H1 (cell line): ENCODE measurements at regions not wholly inside any gene's neighbourhood (a gene's known extent, or its start where the extent isn't known, plus 50 kb on each side); places are given as distances from the start of the nearest gene placed in this dataset.

Experiments used
- CTCF ChIA-PET: fragments of 300-600 bp; sonication (Branson Sonifier 250); formaldehyde crosslinking; loops from one replicate; lab custom pipeline; 2021; ENCODE audit not compliant: partially characterized antibody; lab: Charles Lee
- POLR2A ChIA-PET: fragments of 300-600 bp; sonication (Branson Sonifier 250); formaldehyde crosslinking; loops from one replicate; lab custom pipeline; 2021; ENCODE audit warnings: inconsistent platforms; ENCODE audit not compliant: partially characterized antibody; lab: Charles Lee
- DNase-seq, 2 experiments: peaks; one replicate each; pipeline versions ENCODE4 v3.0.0 to v3.0.0-alpha.2; 2010 to 2022; ENCODE audit warnings: low spot score in 2 of 2, low read depth in 1 of 2, mixed read lengths in 1 of 2
- FAIRE-seq: peaks from 2 replicates; lab custom pipeline; 2011; peaks lifted over from hg19 to GRCh38; lab: Jason Lieb, UNC
- H2AFZ ChIP-seq: 2 replicates; pipeline ENCODE4 v1.8.1; 2012; ENCODE audit warnings: low read length, inconsistent platforms
- H2AK5ac ChIP-seq: 2 replicates; pipeline ENCODE4 v1.6.1; 2013; ENCODE audit warnings: low read depth, low read length
- H2BK120ac ChIP-seq: replicated peaks from 2 replicates; pipeline ENCODE3; 2013; ENCODE audit warnings: low read depth, low read length, inconsistent platforms
- H2BK12ac ChIP-seq: 2 replicates; pipeline ENCODE4 v1.6.1; 2013; ENCODE audit warnings: low read depth, low read length
- H2BK15ac ChIP-seq: 2 replicates; pipeline ENCODE4 v1.6.1; 2013; ENCODE audit warnings: low read length
- H2BK20ac ChIP-seq: 2 replicates; pipeline ENCODE4 v1.6.1; 2013; ENCODE audit warnings: low read length
- H2BK5ac ChIP-seq: 2 replicates; pipeline ENCODE4 v1.6.1; 2013; ENCODE audit warnings: low read depth, low read length
- H3K14ac ChIP-seq: 2 replicates; pipeline ENCODE4 v1.6.1; 2013; ENCODE audit warnings: inconsistent platforms; ENCODE audit not compliant: insufficient read length
- H3K18ac ChIP-seq: 2 replicates; pipeline ENCODE4 v1.6.1; 2013; ENCODE audit warnings: low read length; ENCODE audit errors: extremely low read depth
- H3K23ac ChIP-seq: 2 replicates; pipeline ENCODE4 v1.6.1; 2013; ENCODE audit warnings: inconsistent platforms; ENCODE audit not compliant: insufficient read length
- H3K23me2 ChIP-seq: 2 replicates; pipeline ENCODE4 v1.6.1; 2013; ENCODE audit warnings: low read depth, low read length
- H3K27ac ChIP-seq: 2 replicates; pipeline ENCODE4 v1.6.1; 2011; ENCODE audit warnings: low read depth, low read length, inconsistent platforms
- H3K27me3 ChIP-seq, 4 experiments: replicated peaks in 1 of 4; 1 replicate in 1 of 4; 2 replicates in 3 of 4; pipeline versions ENCODE4 v1.6.1 to v1.8.1; 2011 to 2013; ENCODE audit warnings: low read length in 3 of 4, mild to moderate bottlenecking in 3 of 4, inconsistent platforms in 2 of 4, mixed read lengths in 2 of 4, moderate library complexity in 1 of 4; ENCODE audit not compliant: control insufficient read depth in 3 of 4, insufficient read depth in 3 of 4; ENCODE audit errors: extremely low read depth in 1 of 4
- H3K36me3 ChIP-seq, 4 experiments: 2 replicates each; pipeline versions ENCODE4 v1.6.1 to v1.8.1; 2011 to 2013; ENCODE audit warnings: mild to moderate bottlenecking in 4 of 4, low read length in 3 of 4, moderate library complexity in 2 of 4, control low read depth in 1 of 4, inconsistent platforms in 1 of 4; ENCODE audit not compliant: insufficient read depth in 4 of 4, control insufficient read depth in 2 of 4
- H3K4ac ChIP-seq: replicated peaks from 2 replicates; pipeline ENCODE3; 2013; ENCODE audit warnings: low read length, low read depth, mixed read lengths, inconsistent platforms; ENCODE audit not compliant: insufficient read length
- H3K4me1 ChIP-seq, 4 experiments: replicated peaks in 1 of 4; 1 replicate in 1 of 4; 2 replicates in 3 of 4; pipeline versions ENCODE4 v1.6.1 to v1.8.1; 2011 to 2013; ENCODE audit warnings: low read length in 3 of 4, inconsistent platforms in 2 of 4, mixed read lengths in 1 of 4; ENCODE audit not compliant: insufficient read depth in 4 of 4, control insufficient read depth in 3 of 4
- H3K4me2 ChIP-seq, 2 experiments: 2 replicates each; pipeline versions ENCODE4 v1.6.1 to v1.8.1; 2011 to 2013; ENCODE audit warnings: low read depth in 2 of 2, low read length in 2 of 2, control low read depth in 1 of 2, inconsistent platforms in 1 of 2, mild to moderate bottlenecking in 1 of 2; ENCODE audit not compliant: insufficient read depth in 1 of 2
- H3K4me3 ChIP-seq, 4 experiments: fragments of 200-600, 300-600 bp in 1 of 4; sonication (generic), shearing (Covaris generic), sonication (Bioruptor Twin) in 1 of 4; 2 replicates each; pipeline versions ENCODE4 v1.5.1 to v1.8.1; 2011 to 2016; ENCODE audit warnings: low read length in 4 of 4, low read depth in 3 of 4, control low read depth in 2 of 4, inconsistent platforms in 2 of 4, mild to moderate bottlenecking in 2 of 4, mixed read lengths in 1 of 4, moderate library complexity in 1 of 4; ENCODE audit not compliant: insufficient read depth in 2 of 4; ENCODE audit errors: extremely low read depth in 1 of 4
- H3K56ac ChIP-seq: replicated peaks from 2 replicates; pipeline ENCODE3; 2013; ENCODE audit warnings: low read depth, mild to moderate bottlenecking, mixed read lengths, low read length, inconsistent platforms; ENCODE audit not compliant: insufficient read length
- H3K79me1 ChIP-seq: 2 replicates; pipeline ENCODE4 v1.6.1; 2013; ENCODE audit warnings: low read depth, low read length, control low read depth
- H3K79me2 ChIP-seq, 2 experiments: 2 replicates each; pipeline versions ENCODE4 v1.6.1 to v1.8.1; 2012 to 2013; ENCODE audit warnings: low read length in 2 of 2, mild to moderate bottlenecking in 2 of 2, inconsistent platforms in 1 of 2; ENCODE audit not compliant: insufficient read depth in 2 of 2, control insufficient read depth in 1 of 2
- H3K9ac ChIP-seq, 4 experiments: replicated peaks in 1 of 4; 1 replicate in 1 of 4; 2 replicates in 3 of 4; pipeline versions ENCODE4 v1.6.1 to v1.8.1; 2011 to 2013; ENCODE audit warnings: low read depth in 3 of 4, low read length in 3 of 4, control low read depth in 2 of 4, mild to moderate bottlenecking in 2 of 4, moderate library complexity in 2 of 4, inconsistent platforms in 1 of 4; ENCODE audit errors: extremely low read depth in 1 of 4
- H3K9me3 ChIP-seq, 2 experiments: 2 replicates each; pipeline versions ENCODE4 v1.6.1 to v1.8.1; 2012 to 2013; ENCODE audit warnings: mild to moderate bottlenecking in 2 of 2, moderate library complexity in 2 of 2, control low read depth in 1 of 2, inconsistent platforms in 1 of 2, low read depth in 1 of 2, low read length in 1 of 2, mixed read lengths in 1 of 2; ENCODE audit not compliant: insufficient read depth in 2 of 2
- H4K20me1 ChIP-seq, 2 experiments: replicated peaks in 1 of 2; 2 replicates each; pipeline versions ENCODE3 to v1.8.1; 2011 to 2013; ENCODE audit warnings: inconsistent platforms in 2 of 2, low read length in 2 of 2, mild to moderate bottlenecking in 1 of 2; ENCODE audit not compliant: insufficient read depth in 2 of 2, control insufficient read depth in 1 of 2
- H4K5ac ChIP-seq: 2 replicates; pipeline ENCODE4 v1.6.1; 2013; ENCODE audit warnings: low read length, low read depth, mixed read lengths, inconsistent platforms; ENCODE audit not compliant: insufficient read length
- H4K8ac ChIP-seq: 2 replicates; pipeline ENCODE4 v1.8.0; 2013; ENCODE audit warnings: mild to moderate bottlenecking, moderate library complexity, low read length, inconsistent platforms; ENCODE audit not compliant: insufficient read depth; ENCODE audit errors: extremely low read depth
- H4K91ac ChIP-seq: replicated peaks from 2 replicates; pipeline ENCODE3; 2013; ENCODE audit warnings: low read length, mixed read lengths, inconsistent platforms; ENCODE audit not compliant: insufficient read length
- ASH2L ChIP-seq: fragments of 200-600, 300-600 bp; sonication (generic); IDR thresholded peaks from one replicate; pipeline ENCODE4 v1.7.1; 2017; ENCODE audit warnings: low read length
- BRCA1 ChIP-seq: IDR thresholded peaks from 2 replicates; pipeline ENCODE4 v1.6.1; 2012; ENCODE audit warnings: low read depth, low read length, improper control_type of control experiment
- CBX8 ChIP-seq: fragments of 300-800, 300-1000 bp; sonication (generic); IDR thresholded peaks from 2 replicates; pipeline ENCODE4 v1.7.1; 2016; ENCODE audit warnings: low read depth, low read length, borderline replicate concordance
- CEBPB ChIP-seq: IDR thresholded peaks from 2 replicates; pipeline ENCODE4 v1.6.1; 2012; ENCODE audit warnings: low read depth, low read length
- EP300 ChIP-seq, 2 experiments: IDR thresholded peaks; 1 replicate in 1 of 2; 2 replicates in 1 of 2; pipeline ENCODE4 v1.6.1; 2011 to 2012; ENCODE audit warnings: low read depth in 2 of 2, low read length in 2 of 2, mild to moderate bottlenecking in 2 of 2, borderline replicate concordance in 1 of 2, inconsistent platforms in 1 of 2, moderate library complexity in 1 of 2
- EZH2 ChIP-seq: fragments of 200-600 bp; sonication (generic); IDR thresholded peaks from 2 replicates; pipeline ENCODE4 v1.7.1; 2012; ENCODE audit warnings: low read depth, mild to moderate bottlenecking, moderate library complexity, low read length, inconsistent platforms; ENCODE audit not compliant: severe bottlenecking
- GABPA ChIP-seq: IDR thresholded peaks from 2 replicates; pipeline ENCODE4 v1.6.1; 2011; ENCODE audit warnings: mild to moderate bottlenecking, low read length, moderate library complexity, borderline replicate concordance; ENCODE audit not compliant: insufficient read depth
- KDM1A ChIP-seq: fragments of 200-600, 300-600 bp; sonication (generic); IDR thresholded peaks from 2 replicates; pipeline ENCODE4 v1.7.1; 2016; ENCODE audit warnings: mild to moderate bottlenecking, low read length, borderline replicate concordance
- PHF8 ChIP-seq: fragments of 200-600 bp; sonication (generic); conservative IDR thresholded peaks from 2 replicates; pipeline ENCODE4 v1.7.1; 2012; ENCODE audit warnings: low read depth, mild to moderate bottlenecking, inconsistent platforms, low read length, moderate library complexity
- RAD21 ChIP-seq, 2 experiments: IDR thresholded peaks in 1 of 2; conservative IDR thresholded peaks in 1 of 2; 2 replicates each; pipeline ENCODE4 v1.6.1; 2011; ENCODE audit warnings: low read depth in 2 of 2, low read length in 2 of 2, improper control_type of control experiment in 1 of 2, inconsistent platforms in 1 of 2, mild to moderate bottlenecking in 1 of 2, moderate library complexity in 1 of 2
- SIRT6 ChIP-seq: IDR thresholded peaks from one replicate; pipeline ENCODE4 v1.7.1; 2012; ENCODE audit warnings: low read length, inconsistent platforms
- TAF7 ChIP-seq: optimal IDR thresholded peaks from 2 replicates; pipeline ENCODE3; 2011; ENCODE audit warnings: low read depth, mild to moderate bottlenecking, inconsistent platforms, low read length, moderate library complexity, borderline replicate concordance
- ZNF274 ChIP-seq: IDR thresholded peaks from 2 replicates; pipeline ENCODE4 v1.7.0; 2012; ENCODE audit warnings: low read length, borderline replicate concordance; ENCODE audit errors: extremely low read depth
- WGBS, 2 experiments: shearing (Covaris generic) in 1 of 2; methylation state at CpG; one replicate each; pipeline versions ENCODE4 v1.1.6 to v1.1.7; 2013 to 2015; ENCODE audit warnings: low lambda C conversion rate in 2 of 2, mixed read lengths in 2 of 2, inconsistent platforms in 1 of 2, low coverage in 1 of 2, missing lambda C conversion rate in 1 of 2; ENCODE audit not compliant: insufficient replicate concordance in 2 of 2, insufficient coverage in 1 of 2, insufficient read length in 1 of 2; ENCODE audit errors: extremely low coverage in 1 of 2, missing lambda C conversion rate in 1 of 2; 5-methylcytosine and 5-hydroxymethylcytosine counted together
- TF ChIP-seq, protein P1 (sequence below): IDR thresholded peaks from 2 replicates; pipeline ENCODE4 v1.6.1; 2011; ENCODE audit warnings: low read depth, mild to moderate bottlenecking, low read length; ENCODE audit not compliant: insufficient read depth

DNA sequence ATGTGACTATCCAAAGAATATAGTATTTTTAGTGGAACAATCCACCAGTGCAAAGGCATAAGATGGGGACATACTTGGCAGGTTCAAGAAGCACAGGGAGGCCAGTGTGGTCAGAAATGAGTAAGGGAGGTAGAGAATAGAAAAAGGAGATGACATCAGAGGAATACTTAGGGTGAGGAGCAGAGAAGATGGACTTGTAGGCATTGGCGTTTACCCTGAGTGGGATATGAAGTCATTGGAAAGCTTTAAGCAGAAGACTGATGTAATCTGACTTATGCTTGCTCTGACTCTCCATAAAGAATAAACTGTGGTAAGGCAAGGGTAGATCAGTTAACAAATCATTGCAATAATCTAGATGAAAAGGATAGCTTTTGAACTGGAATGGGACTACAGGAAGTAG lies 228.7 kb downstream of the GJA1 start:
- no peaks in the 10 kb centered on the region for H3K79me2 ChIP-seq
- no peaks in the 10 kb centered on the region for H4K20me1 ChIP-seq
- no peak overlapping the region for H2BK120ac ChIP-seq
- H2BK20ac ChIP-seq, result no peak overlapping the region
- no peak overlapping the region for H3K4me3 ChIP-seq
- no peak overlapping the region for H3K9ac ChIP-seq
- no peak overlapping the region for H2BK15ac ChIP-seq
- no peak overlapping the region for H3K4ac ChIP-seq
- H3K14ac ChIP-seq, result no peak overlapping the region
- WGBS, 2 experiments, result 91% methylated on average over 1 of the region's 1 CpG; no CpG with 5 or more reads in 1 of the 2 experiments
- H4K5ac ChIP-seq, result no peak overlapping the region
- H3K36me3 ChIP-seq, result no peaks in the 10 kb centered on the region
- no peak for DNase-seq
- ChIA-PET CTCF (interaction anchor here (0.5 to 1.5 kb wide), 4 partner anchors 16 to 253 kb away, joined by 3 to 5 read pairs (median 3); no protein-coding TSS in a partner anchor), POLR2A (no interaction called here)
- H4K8ac ChIP-seq, result no peak overlapping the region
- H3K18ac ChIP-seq, result no peak overlapping the region
- no peaks in the 10 kb centered on the region for H3K9me3 ChIP-seq
- no peak overlapping the region for H3K56ac ChIP-seq
- H3K27ac ChIP-seq, result no peak overlapping the region
- no peak overlapping the region for H4K91ac ChIP-seq
- no peaks in the 10 kb centered on the region for H3K27me3 ChIP-seq
- H3K23ac ChIP-seq, result no peak overlapping the region
- FAIRE-seq, result no peak
- no peaks in the 10 kb centered on the region for H3K79me1 ChIP-seq
- H2BK12ac ChIP-seq, result no peak overlapping the region
- H3K4me1 ChIP-seq, result no peaks in the 10 kb centered on the region
- H3K23me2 ChIP-seq, result no peaks in the 10 kb centered on the region; the same call in 1 of the 2 replicates
- H2AFZ ChIP-seq, result no peak overlapping the region
- no peak overlapping the region for H3K4me2 ChIP-seq
- H2AK5ac ChIP-seq, result no peak overlapping the region
- no peak overlapping the region for H2BK5ac ChIP-seq
- no peak for TF ChIP-seq EZH2
- no peak for TF ChIP-seq BRCA1
- no peak for TF ChIP-seq ASH2L
- no peak for TF ChIP-seq EP300 (IDR thresholded peaks at IDR 0.05; ENCODE audit: borderline replicate concordance in 1 of 2, low read depth in 2 of 2, low read length in 2 of 2)
- TF ChIP-seq ZNF274, result no peak
- no peak for TF ChIP-seq RAD21 (IDR thresholded peaks at IDR 0.05 in 1 of 2, conservative IDR thresholded peaks at IDR 0.05 in 1 of 2; ENCODE audit: low read depth in 2 of 2, low read length in 2 of 2)
- TF ChIP-seq, protein P1, sequence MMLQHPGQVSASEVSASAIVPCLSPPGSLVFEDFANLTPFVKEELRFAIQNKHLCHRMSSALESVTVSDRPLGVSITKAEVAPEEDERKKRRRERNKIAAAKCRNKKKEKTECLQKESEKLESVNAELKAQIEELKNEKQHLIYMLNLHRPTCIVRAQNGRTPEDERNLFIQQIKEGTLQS, result no peak
- TF ChIP-seq TAF7, result no peak
- TF ChIP-seq CEBPB, result no peak
- TF ChIP-seq KDM1A, result no peak
- TF ChIP-seq PHF8, result no peak
- TF ChIP-seq SIRT6, result no peak
- TF ChIP-seq CBX8, result no peak
- TF ChIP-seq GABPA, result no peak
